GM12891 (cell line): ENCODE measurements at regions not wholly inside any gene's neighbourhood (a gene's known extent, or its start where the extent isn't known, plus 50 kb on each side); places are given as distances from the start of the nearest gene placed in this dataset.

Source experiments
- POLR2A ChIP-seq: IDR thresholded peaks from 2 replicates; pipeline ENCODE4 v1.6.1; 2011; ENCODE audit warnings: low read depth, low read length, control low read depth
- POLR2AphosphoS5 ChIP-seq: IDR thresholded peaks from 2 replicates; pipeline ENCODE4 v1.6.1; 2011; ENCODE audit warnings: low read depth, low read length, control low read depth

DNA sequence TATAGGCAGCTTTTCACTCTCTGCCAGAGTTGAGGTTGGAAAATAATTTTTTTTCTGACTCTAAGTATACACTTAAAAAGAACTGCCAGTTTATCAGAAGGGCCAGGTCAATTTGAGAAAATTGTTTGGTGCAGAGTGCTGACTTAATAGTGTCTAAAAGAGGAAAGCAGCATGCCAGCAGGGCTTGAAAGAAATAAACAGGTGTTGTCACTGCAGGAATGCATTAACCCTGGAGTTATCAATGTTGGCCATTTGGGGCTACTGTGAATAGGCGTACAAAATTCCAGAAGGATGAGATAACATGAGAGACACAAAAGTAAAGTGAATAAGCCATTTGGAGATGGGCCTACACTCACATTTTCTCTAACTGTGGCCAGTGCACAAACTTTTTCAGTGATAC lies 220.6 kb upstream of the PLD5 start:
- TF ChIP-seq POLR2AphosphoS5 (no peak), POLR2A (no peak)
